C4-2B (cell line): ENCODE measurements at regions not wholly inside any gene's neighbourhood (a gene's known extent, or its start where the extent isn't known, plus 50 kb on each side); places are given as distances from the start of the nearest gene placed in this dataset.

ENCODE experiments used
- CTCF ChIP-seq: fragments of 450-650 bp; conservative IDR thresholded peaks from 2 replicates; pipeline ENCODE4 v1.5.1; 2017; ENCODE audit warnings: mild to moderate bottlenecking
- ZFX ChIP-seq: fragments of 450-650 bp; IDR thresholded peaks from 2 replicates; pipeline ENCODE4 v1.6.1; 2017

GRCh38 chr9:14405176-14405706 lies 91.3 kb upstream of the NFIB start:
- TF ChIP-seq CTCF, result no peak
- TF ChIP-seq ZFX, result no peak
